ENCODE measurements at regions not wholly inside any gene's neighbourhood (a gene's known extent, or its start where the extent isn't known, plus 50 kb on each side); places are given as distances from the start of the nearest gene placed in this dataset.

GRCh38 chr5:29879401-29879800, 1314.1 kb upstream of the CDH6 start:
- no peak for TF ChIP-seq POLR2AphosphoS5 (IDR thresholded peaks at IDR 0.05)
- no peak for TF ChIP-seq EP300 (IDR thresholded peaks at IDR 0.05)
- no peak for TF ChIP-seq CTCF (IDR thresholded peaks at IDR 0.05)
